VCaP (cell line): ENCODE measurements at regions not wholly inside any gene's neighbourhood (a gene's known extent, or its start where the extent isn't known, plus 50 kb on each side); places are given as distances from the start of the nearest gene placed in this dataset.

ENCODE experiments used
- H3K27ac ChIP-seq: fragments of 450-650 bp; 2 replicates; pipeline ENCODE4 v1.5.1; 2017
- CTCF ChIP-seq: fragments of 450-650 bp; conservative IDR thresholded peaks from 2 replicates; pipeline ENCODE4 v1.5.1; 2017; ENCODE audit warnings: mild to moderate bottlenecking, moderate library complexity

- TF ChIP-seq CTCF, result no peak
Observed at GRCh38 chr4:35950442-35950841, 293.9 kb downstream of the ARAP2 start.

GRCh38 chr4:35952751-35953150 lies 291.6 kb downstream of the ARAP2 start:
- H3K27ac ChIP-seq, result no peak overlapping the region
- TF ChIP-seq CTCF, result no peak

More at GRCh38 chr4:35950442-35950841, 293.9 kb downstream of the ARAP2 start:
- H3K27ac ChIP-seq, result no peak overlapping the region

- H3K27ac ChIP-seq, result no peak overlapping the region
- TF ChIP-seq CTCF, result no peak
Observed at GRCh38 chr4:35963383-35963782, 280.9 kb downstream of the ARAP2 start.

GRCh38 chr4:35963974-35964515 lies 280.3 kb downstream of the ARAP2 start:
- no peak for TF ChIP-seq CTCF
- no peak overlapping the region for H3K27ac ChIP-seq

GRCh38 chr4:35965300-35965699 lies 279.0 kb downstream of the ARAP2 start:
- H3K27ac ChIP-seq, result no peak overlapping the region
- TF ChIP-seq CTCF, result no peak

- no peak for TF ChIP-seq CTCF
- no peak overlapping the region for H3K27ac ChIP-seq
Observed at GRCh38 chr4:35966566-35966965, 277.7 kb downstream of the ARAP2 start.

- H3K27ac ChIP-seq, result no peak overlapping the region
- no peak for TF ChIP-seq CTCF
Observed at GRCh38 chr4:35970366-35970960, 273.9 kb downstream of the ARAP2 start.
